Stimulated activated naive CD4-positive, alpha-beta T cell treated with Interleukin-2 at 50 U/mL for 16 hours (primary cell): ENCODE measurements at regions not wholly inside any gene's neighbourhood (a gene's known extent, or its start where the extent isn't known, plus 50 kb on each side); places are given as distances from the start of the nearest gene placed in this dataset.

Experiments
- DNase-seq: peaks from one replicate; lab custom pipeline; 2025; lab: John Stamatoyannopoulos, UW

GRCh38 chr6:26197933-26198721 is 110.9 kb downstream of the HFE start:
- DNase-seq, result peak; percentile 14

GRCh38 chr6:26198722-26199056 is 111.5 kb downstream of the HFE start:
- no peak for DNase-seq

- DNase-seq, result peak; percentile 49
These were observed 112.0 kb downstream of the HFE start for GRCh38 chr6:26199057-26199772.

DNA sequence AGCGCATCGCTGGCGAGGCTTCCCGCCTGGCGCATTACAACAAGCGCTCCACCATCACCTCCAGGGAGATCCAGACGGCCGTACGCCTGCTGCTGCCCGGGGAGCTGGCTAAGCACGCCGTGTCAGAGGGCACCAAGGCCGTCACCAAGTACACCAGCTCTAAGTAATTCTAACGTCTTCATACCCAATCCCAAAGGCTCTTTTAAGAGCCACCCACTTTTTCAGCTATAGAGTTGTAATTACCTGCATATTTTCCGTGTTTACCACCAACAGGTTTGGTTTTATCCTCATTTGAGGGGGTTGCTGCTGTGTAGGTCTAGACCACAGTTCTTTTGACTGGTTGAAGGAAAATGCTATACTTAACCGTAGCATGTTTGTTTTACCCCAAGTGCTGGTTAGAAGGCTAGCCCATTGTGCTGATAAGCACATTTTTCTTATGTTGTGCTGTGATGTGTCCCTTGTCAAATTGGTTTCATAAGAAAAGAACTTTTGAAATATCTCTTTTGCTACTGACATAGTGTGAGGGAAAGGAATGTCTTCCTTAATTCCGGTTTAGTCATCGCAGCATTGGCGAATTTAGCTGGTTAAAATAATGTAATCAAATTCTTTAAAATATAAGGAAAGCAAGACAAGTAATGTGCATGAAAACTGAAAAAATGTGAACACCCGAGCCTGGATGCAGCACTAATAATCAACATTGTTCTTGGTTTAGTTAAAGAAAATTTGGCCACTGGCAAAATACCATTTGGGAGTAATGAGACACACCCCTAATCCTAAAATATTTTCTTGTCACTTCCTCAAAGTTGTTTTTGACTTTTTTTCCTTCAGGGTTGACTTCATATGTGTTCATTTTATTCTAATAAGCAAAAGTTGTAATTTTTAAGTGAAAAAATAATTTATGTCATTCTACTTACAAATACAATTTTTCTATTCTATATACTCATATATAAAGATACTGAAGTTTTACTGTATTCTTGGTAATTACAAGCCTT is 112.8 kb downstream of the HFE start:
- DNase-seq, result no peak

DNA sequence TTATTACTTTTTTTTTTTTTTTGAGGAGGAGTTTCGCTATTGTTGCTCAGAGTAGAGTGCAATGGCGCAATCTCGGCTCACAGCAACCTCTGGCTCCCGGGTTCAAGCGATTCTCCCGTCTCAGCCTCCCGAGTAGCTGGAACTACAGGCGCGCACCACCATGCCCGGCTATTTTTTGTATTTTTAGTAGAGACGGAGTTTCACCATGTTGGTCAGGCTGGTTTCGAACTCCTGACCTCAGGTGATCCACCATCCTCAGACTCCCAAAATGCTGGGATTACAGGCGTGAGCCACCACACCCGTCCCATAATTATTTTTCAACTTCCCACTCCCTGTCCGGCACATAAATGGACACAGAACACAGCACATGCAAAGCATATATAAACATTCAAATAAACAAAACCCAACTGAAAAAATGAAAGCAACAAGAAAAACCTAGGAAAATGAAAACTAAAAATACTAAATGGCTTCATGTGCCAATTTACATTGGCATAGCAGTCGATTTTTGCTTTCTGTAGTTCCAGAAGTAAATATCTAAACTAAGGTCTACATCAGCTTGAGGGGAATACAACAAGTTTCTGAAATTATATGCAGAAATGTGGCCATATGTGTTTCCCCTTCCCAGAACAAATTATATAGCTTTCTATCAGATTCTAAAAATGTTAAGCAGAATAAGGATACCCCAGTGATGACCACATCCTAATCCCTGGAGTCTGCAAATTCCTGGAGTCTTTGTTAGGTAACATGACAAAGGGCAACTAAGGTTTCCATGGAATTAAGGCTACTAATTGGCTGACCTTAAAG is 113.9 kb downstream of the HFE start:
- DNase-seq, result no peak

GRCh38 chr6:26202201-26202611 is 115.0 kb downstream of the HFE start:
- no peak for DNase-seq

- no peak for DNase-seq
These were observed 115.8 kb downstream of the HFE start for GRCh38 chr6:26202811-26203583.

- peak; percentile 80 for DNase-seq
These were observed 117.3 kb downstream of the HFE start for GRCh38 chr6:26204332-26205160.

DNA sequence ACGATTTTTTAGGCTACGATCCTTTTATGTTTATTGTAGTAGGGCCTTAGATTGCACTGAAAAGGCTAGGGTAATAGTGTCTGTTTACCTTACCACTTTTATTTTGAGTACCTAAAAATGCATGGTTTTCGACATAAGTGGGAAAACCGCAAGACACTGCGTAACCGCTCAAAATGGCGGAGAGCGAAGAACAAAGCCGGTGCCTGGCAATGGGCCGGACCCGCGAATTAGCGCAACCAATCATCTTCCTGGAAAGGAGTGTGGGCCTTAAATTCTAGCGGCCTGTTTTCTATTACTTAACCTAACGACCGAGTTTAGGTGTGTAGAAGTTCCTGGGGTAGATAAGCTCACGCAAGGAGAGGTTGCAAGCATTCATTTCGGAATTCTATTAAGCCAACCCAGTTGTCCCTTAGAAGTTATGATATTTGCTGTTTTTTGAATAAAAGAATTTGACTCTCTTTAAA is 118.0 kb downstream of the HFE start:
- DNase-seq, result peak; percentile 69

DNA sequence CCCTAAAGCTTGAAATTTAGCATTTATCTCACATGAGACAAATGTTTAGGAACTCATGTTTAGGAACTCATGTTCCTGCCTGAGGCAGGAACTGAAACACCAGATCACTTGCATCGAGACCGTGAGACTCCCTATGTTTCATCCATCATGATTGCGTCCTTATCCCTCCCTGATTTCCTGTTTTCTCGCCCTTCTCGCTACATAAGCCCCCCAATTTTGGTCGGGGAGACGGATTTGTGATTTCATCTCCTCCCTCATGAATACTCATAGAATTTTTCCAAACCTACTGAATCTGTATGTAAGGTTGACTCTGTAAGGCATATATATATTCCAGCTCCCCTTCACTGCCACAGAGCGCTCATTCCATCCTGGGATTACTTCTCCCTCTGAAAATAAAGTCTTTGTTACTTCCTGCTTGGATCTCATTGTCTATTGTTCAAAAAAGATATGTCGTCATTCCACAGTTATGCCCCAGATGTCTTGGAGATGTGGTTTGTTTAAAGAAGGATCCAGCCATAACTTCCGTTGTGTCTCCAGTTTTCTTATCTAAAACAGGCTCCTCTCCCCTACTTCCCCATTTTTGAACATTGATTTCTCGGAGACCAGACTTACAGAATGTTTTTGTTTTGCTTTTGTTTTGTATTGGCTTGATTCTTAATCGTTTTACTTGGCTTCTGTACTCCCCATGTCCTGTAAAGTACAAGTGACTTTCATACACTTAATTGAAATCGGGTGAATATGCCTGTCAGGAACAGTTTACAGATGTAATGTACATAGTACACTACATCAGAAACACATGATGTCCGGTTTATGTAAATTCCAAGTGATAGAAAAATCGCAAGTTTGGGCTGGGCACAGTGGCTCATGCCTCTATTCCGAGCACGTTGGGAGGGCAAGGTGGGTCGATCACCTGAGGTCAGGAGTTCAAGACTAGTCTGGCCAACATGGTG is 118.7 kb downstream of the HFE start:
- DNase-seq, result no peak

GRCh38 chr6:26206868-26207801 is 119.9 kb downstream of the HFE start:
- DNase-seq, result no peak

DNA sequence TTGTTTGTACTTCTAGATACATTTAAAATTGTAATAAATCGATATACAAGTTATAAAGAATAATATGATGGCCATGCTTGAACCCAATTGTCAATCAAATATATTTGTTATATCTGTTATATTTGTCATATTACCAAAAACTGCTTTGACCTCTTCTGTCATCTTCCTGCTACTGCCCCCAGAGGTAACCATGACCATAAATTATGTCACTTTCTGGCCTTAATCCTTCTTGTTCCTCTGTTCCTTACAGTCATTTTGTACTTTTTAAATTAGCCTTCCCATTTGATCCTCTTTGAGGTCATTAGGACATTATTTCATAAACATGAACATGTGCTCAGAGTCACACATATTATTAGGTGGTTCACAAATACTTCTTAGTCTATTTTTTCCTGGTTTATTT is 124.7 kb downstream of the HFE start:
- no peak for DNase-seq

- DNase-seq, result no peak
These were observed 126.3 kb downstream of the HFE start for GRCh38 chr6:26213334-26214075.

DNA sequence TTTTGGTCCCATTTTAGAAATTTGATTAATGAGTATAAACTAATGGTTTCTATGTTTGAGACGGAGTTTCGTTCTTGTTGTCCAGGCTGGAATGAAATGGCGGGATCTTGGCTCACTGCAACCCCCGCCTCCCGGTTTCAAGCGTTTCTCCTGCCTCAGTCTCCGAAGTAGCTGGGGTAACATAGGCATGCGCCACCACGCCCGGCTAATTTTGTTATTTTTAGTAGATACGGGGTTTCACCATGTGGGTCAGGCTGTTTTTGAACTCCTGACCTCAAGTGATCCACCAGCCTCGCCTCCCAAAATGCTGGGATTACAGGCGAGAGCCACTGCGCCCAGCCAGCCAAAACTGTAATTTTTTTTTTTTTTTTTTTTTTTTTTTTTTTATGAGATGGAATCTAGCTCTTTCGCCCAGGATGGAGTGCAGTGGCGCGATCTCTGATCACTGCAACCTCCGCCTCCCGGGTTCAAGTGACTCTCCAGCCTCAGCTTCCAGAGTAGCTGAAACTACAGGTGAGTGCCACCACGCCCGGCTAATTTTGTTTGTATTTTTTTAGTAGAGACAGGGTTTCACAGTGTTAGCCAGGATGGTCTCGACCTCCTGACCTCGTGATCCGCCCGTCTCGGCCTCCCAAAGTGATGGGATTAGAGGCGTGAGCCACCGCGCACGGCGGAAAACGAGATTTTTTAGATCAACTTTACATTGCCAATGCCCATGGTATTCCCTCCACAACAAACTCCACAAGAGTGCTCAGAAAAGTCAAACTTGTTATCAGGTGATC is 127.8 kb downstream of the HFE start:
- DNase-seq, result no peak

DNA sequence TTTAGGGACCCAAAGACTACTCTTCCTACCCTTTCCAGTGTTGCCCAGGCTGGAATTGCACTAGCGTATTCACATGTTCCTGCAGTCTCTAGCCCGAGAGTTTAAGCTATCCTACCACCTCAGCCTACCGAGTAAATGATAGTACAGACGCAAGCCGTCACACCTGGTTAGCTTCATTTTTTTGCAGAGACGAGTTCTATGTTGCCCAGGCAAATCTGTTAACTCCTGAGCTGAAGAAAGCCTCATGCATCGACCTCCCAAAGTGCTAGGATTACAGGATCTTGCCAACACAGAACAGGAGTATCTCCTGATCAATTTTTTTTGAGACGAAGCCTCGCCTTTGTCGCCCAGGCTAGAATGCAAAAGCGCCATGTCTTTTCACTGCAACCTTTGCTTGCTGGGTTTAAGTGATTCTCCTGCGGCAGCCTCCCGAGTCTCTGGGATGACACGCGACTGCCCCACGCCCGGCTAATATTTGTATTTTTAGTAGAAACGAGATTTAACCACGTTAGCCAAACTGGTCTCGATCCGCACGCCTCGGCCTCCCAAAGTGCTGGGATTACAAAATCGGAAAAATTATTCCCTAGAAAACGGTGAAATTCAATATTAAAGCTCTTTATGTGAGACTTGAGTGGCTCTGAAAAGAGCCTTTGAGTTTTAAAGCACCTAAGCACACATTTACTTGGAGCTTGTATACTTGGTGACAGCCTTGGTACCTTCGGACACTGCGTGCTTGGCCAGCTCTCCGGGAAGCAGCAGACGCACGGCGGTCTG is 128.5 kb downstream of the HFE start:
- peak; percentile 8 for DNase-seq
